Ishikawa (cell line): ENCODE measurements at regions not wholly inside any gene's neighbourhood (a gene's known extent, or its start where the extent isn't known, plus 50 kb on each side); places are given as distances from the start of the nearest gene placed in this dataset.

Source experiments
- CEBPB ChIP-seq: IDR thresholded peaks from 2 replicates; pipeline ENCODE4 v1.6.1; 2012
- CREB1 ChIP-seq: IDR thresholded peaks from 2 replicates; pipeline ENCODE4 v1.6.1; 2012; ENCODE audit warnings: low read depth
- EGR1 ChIP-seq: IDR thresholded peaks from 2 replicates; pipeline ENCODE4 v1.6.1; 2012
- EP300 ChIP-seq: IDR thresholded peaks from 2 replicates; pipeline ENCODE4 v1.6.1; 2012; ENCODE audit warnings: borderline replicate concordance
- FOXM1 ChIP-seq: IDR thresholded peaks from 2 replicates; pipeline ENCODE4 v1.6.1; 2012; ENCODE audit warnings: low read depth, borderline replicate concordance
- MAX ChIP-seq: IDR thresholded peaks from 2 replicates; pipeline ENCODE4 v1.6.1; 2012
- NFIC ChIP-seq: IDR thresholded peaks from 2 replicates; pipeline ENCODE4 v1.6.1; 2012
- RAD21 ChIP-seq: IDR thresholded peaks from 2 replicates; pipeline ENCODE4 v1.6.1; 2012; ENCODE audit warnings: low read depth
- REST ChIP-seq: IDR thresholded peaks from 2 replicates; pipeline ENCODE4 v1.6.1; 2012; ENCODE audit warnings: low read depth, mild to moderate bottlenecking
- TAF1 ChIP-seq: IDR thresholded peaks from 2 replicates; pipeline ENCODE4 v1.6.1; 2012; ENCODE audit warnings: low read depth, mild to moderate bottlenecking
- TCF12 ChIP-seq: IDR thresholded peaks from 2 replicates; pipeline ENCODE4 v1.6.1; 2012; ENCODE audit warnings: low read depth
- TEAD4 ChIP-seq: IDR thresholded peaks from 2 replicates; pipeline ENCODE4 v1.6.1; 2012
- USF1 ChIP-seq: IDR thresholded peaks from 2 replicates; pipeline ENCODE4 v1.6.1; 2012
- YY1 ChIP-seq: IDR thresholded peaks from 2 replicates; pipeline ENCODE4 v1.6.1; 2012; ENCODE audit warnings: low read depth
- ZBTB7A ChIP-seq: IDR thresholded peaks from 2 replicates; pipeline ENCODE4 v1.6.1; 2012; ENCODE audit warnings: low read depth

GRCh38 chr5:119919279-119919678 lies 289.9 kb downstream of the FAM170A start:
- TF ChIP-seq RAD21 (no peak), CEBPB (no peak), ZBTB7A (no peak), NFIC (no peak), USF1 (no peak), TEAD4 (no peak), FOXM1 (no peak), TAF1 (no peak), YY1 (no peak), EP300 (no peak), MAX (no peak), CREB1 (no peak), EGR1 (no peak), TCF12 (no peak), REST (no peak)

GRCh38 chr5:119926301-119926700 lies 296.9 kb downstream of the FAM170A start:
- TF ChIP-seq CEBPB, result no peak
- TF ChIP-seq ZBTB7A, result no peak
- no peak for TF ChIP-seq TCF12
- TF ChIP-seq USF1, result no peak
- TF ChIP-seq YY1, result no peak
- no peak for TF ChIP-seq RAD21
- TF ChIP-seq TAF1, result no peak
- TF ChIP-seq MAX, result no peak
- TF ChIP-seq TEAD4, result no peak
- TF ChIP-seq REST, result no peak
- no peak for TF ChIP-seq CREB1
- TF ChIP-seq EGR1, result no peak
- TF ChIP-seq NFIC, result no peak

GRCh38 chr5:119928974-119929373 lies 299.6 kb downstream of the FAM170A start:
- TF ChIP-seq NFIC (no peak), EGR1 (no peak), YY1 (no peak), RAD21 (no peak), TAF1 (no peak), REST (no peak), CEBPB (no peak), MAX (no peak), FOXM1 (no peak), TEAD4 (no peak), EP300 (no peak), CREB1 (no peak), ZBTB7A (no peak)

- no peak for TF ChIP-seq EP300
- no peak for TF ChIP-seq YY1
- no peak for TF ChIP-seq USF1
- no peak for TF ChIP-seq TEAD4
- TF ChIP-seq EGR1, result no peak
These were observed 301.1 kb downstream of the FAM170A start for GRCh38 chr5:119930490-119930889.
